GM19023 (cell line): ENCODE measurements at regions not wholly inside any gene's neighbourhood (a gene's known extent, or its start where the extent isn't known, plus 50 kb on each side); places are given as distances from the start of the nearest gene placed in this dataset.
"Not testable (repeated sequence)": the region's sequence is repeated elsewhere in the genome, so short reads cannot be mapped to it uniquely, and the experiment has no call there.

Source experiments
- ATAC-seq: cut with Tn5 transposase; IDR thresholded peaks from one replicate; pipeline ENCODE4 v1.9.1; 2021; ENCODE audit warnings: mild to moderate bottlenecking, moderate library complexity; ENCODE audit not compliant: unreplicated experiment

DNA sequence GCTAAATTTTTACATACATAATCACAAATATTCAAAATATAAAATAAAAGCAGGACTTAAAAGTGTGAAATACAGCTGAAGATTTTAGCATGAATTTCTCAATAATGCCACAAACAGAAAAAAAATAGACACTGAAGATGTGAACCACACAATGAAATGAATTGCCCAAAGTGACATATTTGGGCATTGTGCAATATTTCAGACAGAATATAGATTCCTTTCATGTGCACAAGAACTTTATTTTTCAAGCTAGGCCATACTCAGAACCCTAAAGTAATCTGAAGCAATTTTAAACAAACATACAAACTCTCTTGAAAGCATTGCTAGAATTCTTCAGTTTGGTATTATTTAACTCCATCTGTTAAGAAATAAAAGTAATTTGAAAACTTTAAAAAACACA is 764.1 kb downstream of the STIM2 start:
- ATAC-seq: no peak

DNA sequence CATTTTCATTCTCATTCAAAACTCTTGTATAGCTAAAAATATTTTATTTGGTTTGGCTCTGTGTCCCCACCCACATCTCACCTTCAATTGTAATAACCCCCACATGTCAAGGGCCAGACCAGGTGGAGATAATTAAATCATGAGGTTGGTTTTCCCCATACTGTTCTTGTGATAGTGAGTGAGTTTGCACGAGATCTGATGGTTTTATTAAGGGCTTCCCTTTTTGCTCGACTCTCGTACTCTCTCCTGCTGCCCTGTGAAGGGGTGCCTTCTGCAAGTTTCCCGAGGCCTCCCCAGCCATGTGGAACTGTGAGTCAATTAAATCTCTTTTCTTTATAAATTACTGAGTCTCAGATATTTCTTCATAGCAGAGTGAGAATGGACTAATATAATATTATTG is 768.0 kb downstream of the STIM2 start:
- no peak for ATAC-seq

DNA sequence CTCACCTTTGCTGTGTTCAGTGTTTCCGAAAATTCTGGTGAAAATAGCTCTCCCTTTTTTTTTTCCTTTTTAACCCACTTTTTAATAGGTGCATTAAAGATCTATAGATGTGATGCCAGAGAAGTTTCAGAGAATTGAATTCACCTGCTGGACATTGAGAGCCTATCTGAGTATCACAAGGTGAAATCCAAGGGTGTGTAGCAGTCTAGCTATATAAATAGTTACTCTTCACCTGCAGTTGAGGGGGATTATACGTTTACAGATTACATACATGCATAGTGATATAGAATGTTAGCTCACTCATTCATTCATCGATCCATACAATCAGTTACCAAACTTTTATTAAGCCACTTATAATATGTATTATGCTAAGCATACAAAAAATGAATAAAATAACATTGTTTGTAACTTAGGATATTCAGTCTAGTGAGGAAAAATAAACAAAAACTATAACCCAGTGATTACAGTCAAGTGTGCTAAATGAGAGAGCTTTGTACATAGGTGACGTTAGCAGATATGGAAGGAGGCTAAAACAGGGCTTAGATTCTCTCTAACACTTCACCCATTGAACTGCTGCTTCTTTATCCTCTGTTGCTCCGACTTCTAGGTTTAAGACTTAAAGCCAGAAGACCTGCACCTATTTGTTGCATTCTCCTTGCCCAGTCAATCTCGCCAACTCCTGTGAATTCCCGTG is 769.0 kb downstream of the STIM2 start:
- ATAC-seq: no peak

DNA sequence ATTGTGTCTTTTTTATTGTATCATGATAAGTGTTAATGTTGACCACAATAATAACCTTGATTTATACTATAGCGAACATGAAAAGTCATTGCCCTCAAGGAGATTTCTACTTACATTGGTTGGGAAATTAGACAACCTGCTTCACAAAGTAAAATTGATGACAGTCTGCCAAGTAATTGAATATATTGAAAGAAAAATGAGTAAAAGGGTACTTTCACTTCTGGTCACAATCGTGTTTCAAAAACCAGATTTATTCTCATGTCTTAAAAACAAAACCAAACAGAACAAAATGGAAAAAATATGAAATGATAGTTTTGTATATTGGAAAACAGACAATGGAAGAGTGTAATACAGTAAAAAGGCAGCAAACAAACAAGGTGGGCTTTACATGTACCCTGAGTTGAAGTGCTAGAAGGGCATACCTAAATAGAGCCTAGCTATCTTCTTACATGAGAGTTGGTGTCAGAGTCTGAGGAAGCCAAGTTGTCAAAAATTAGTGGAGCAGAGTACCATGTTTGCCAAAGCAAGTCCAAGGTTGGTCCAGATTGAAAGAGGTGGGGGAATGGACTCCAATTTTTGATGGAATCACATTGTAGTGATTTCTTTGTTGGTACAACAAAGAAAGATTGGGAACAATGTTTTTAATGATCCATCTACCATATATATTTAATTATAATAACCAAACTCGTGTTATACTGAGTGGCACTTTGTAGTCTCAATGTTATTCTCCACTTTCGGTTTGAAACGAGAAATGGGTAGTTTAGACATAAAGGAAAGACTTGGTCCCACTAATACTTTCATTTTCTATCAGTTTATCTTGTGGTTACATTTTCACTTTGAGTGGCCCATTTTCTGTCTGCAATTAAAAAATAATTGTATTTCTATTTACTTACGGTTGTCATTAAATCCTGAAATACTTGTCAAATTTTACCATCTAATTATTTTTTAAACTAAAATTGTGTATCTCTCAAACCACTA is 775.6 kb downstream of the STIM2 start:
- ATAC-seq: peak; percentile 58

DNA sequence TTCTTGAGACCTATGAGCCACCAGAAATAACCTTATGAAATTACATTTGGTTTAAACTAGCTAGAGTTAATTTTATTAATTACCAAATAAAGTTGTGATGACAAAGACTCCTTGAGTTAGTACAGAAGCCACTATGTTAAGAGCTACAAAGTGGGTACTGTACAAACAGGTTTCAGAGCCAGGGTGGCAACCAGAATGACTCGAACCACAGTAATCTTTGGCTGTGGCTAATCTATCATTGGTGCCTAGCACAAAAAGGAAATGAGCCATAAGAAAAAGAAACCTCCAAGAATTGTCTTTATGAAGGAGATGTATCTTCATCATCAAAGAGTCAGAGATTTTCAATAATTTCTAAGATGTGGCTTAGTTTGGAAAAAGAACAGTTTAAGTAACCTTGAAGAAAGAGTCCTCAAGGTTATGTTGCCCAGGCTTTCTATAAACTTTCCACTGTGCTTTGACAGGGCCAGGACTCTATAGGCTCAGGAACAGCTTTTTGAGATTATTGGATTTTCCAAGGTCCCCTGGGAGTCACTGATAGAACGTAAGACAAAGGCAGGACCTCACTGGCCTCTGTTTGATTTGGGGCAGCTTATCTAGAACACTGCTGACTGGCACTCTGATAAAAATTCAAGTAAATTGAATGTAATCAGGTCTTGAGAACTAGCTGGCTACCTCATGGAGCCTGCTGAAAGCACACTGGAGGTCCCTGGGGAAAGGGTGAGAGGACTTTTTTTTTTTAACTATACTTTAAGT is 777.7 kb downstream of the STIM2 start:
- no peak for ATAC-seq

DNA sequence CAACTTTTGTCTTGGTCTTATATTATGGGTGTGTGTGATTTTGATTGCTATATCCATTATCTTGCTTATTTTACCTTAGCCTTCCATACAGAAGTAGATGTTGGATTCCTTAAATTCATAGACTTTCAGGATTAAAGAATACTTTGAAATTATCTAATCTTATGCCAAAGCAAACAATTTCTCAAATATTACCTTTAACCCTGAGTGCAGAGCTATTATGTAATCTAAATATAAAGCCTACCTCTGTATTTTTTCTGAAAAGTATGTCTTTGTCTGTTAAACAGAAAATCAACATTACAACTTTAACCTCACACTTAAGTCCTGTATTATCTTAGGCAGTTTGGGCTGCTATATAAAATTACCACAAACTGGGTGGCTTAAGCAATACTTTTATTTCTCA is 782.5 kb downstream of the STIM2 start:
- no peak for ATAC-seq

DNA sequence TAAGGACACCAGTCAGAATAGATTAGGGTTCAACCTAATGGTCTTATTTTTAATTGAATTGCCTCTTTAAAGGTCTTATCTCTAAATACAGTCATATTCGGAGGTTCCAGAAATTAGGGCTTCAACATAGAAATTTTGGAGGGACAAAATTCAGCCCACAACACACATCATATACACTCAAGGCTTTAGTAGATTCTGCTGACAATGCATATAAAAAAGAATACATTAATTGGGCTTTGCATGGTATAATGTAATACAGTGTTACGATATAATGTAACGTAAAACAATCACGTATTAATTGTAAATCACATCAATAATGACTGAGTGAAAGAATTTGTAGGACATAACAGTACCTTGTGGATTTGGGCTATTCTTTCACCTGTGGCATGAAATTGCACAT is 787.8 kb downstream of the STIM2 start:
- ATAC-seq: no peak

DNA sequence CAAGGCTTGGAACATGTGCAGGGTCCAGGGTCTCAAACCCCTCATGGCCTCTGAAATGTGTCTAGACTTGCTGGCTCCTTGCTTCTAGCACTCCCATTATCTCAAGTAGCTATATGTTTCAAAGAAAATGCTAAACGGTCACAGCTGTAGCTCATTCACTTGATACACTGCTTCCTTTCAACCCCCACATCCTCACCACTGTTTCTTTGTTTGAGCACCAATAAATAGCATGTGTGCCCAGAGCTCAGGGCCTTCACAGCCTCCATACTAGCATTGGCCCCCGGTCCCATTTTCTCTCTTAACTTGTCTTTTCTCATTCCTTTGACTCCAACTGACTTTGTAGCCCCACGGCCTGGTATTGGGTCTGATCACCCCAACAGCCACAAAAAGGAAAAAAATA is 801.8 kb downstream of the STIM2 start:
- no peak for ATAC-seq

DNA sequence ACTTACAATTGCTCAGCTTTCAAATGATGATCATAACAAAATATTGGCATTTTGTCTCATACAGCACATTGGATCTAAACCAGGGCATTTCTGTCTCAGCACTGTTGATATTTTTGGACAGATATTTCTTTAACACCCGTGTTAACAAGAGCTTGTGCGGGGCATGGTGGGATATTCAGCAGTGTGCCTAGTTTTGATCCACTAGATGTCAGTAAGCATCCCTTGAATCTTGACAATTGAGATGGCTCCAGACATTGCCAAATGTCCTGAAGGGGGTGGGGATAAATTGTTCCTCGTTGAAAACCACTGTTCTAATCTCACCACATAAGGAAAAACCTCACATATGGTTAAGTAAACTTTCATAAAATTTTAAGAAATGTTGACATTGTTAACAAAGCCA is 806.3 kb downstream of the STIM2 start:
- no peak for ATAC-seq

DNA sequence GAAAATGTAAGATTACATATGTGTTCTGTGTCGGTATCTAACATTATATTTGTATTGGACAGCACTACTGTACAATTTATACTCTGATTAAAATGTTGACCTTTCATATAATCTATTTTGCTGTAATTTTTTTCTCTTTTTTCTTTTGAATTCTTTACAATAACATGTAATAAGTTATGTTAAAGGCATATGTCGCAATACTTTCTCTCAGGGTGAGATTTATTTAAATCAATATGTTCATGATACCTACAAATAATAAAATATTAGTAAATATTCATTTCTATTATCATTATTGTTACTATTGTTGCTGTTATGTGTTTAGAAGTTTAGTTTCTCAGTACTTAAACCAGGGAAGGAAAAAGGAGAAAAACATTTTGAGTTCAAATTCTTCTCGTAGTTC is 807.4 kb downstream of the STIM2 start:
- ATAC-seq: no peak

DNA sequence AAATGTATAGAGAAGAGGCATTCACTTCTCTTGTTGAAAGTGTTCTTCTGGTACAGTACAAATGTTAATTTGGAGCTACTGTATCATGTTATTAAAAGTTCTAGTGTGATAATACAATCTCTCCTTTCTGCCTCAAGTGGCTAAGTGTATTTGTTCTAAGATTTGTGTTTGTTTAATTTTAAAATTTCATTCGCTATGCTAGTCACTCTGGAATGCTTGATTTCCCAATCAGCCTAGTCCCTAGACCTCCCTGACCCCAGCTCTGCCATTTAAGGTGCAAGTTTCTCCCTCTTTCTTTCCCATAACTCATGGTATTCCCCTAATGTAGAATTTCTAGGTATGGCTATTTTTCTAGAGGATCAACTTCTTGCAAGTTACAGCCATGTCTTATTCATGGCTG is 817.4 kb downstream of the STIM2 start:
- ATAC-seq: no peak

DNA sequence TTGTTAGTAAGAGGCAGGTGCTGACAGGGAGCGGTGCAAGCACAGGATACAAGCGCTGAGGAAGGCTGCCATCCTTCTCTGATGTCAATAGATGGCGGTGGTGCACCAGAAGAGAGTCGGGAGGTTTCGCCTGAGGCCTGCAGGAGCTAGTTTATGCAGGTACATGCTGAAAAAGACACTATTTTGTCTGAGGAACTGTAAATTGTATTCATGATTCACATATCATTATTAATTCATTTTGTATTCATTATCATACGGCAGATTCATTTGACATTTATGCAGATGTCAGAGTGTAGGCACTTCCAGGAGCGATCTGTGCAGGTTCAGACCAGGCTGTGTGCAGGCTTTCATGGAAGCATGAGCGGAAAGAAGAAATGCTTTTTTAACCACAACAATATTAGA is 824.0 kb downstream of the STIM2 start:
- peak; percentile 97 for ATAC-seq

DNA sequence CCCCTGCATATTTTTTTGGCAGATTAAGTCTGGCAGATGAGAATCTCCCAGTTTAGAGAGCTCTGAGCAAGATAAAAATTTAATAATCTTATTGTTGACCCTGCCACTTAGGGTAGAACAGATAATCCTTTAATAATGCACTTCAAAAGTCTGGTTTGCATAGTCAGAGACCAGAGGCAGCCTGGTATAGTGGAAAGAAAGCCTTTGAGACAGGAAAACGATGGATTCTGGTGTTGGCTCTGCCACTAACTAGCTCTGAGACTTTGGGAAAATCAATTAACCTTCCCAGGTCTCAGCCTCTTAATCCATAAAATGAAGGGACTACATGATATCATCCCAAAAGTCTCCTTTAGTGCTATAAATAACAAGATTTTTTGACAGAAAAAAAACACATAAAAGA is 824.5 kb downstream of the STIM2 start:
- no peak for ATAC-seq

DNA sequence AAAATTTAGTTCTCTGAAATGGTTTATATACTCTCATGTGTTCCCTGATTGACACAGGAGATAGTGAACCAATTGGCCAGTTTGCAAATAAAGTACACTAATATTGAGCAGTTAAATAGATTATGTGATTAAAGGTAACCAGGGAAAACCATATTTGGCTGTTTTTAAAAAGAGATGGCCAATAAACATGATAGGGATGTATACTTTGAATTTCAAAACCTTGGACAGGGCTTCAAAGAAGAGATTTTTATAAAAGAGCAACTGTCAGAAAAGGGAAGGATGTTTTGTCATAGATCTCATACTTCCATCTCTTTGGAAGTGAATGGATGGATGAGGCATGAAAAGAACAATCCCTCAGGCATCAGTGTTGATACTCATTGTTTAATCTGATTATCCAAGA is 825.3 kb downstream of the STIM2 start:
- ATAC-seq: no peak

DNA sequence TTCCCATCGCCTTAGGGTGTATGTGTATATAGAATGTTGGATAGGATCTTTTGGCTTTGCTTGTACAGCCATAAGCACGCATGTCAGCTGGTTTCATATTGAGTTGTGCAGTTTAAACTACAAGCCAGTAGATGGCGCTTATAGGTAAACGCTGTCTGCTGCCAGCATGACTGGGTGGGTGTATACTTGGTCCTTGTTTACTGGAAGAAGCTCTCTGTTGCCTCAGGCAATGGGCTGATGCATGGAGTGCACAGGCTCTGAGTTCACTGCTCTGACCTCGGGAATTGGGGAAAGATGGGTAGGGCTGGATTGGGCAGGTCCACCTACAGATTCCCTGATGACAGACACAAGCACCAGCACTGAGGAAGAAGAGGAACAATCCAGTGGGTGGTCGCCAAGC is 831.5 kb downstream of the STIM2 start:
- ATAC-seq: peak; percentile 98

DNA sequence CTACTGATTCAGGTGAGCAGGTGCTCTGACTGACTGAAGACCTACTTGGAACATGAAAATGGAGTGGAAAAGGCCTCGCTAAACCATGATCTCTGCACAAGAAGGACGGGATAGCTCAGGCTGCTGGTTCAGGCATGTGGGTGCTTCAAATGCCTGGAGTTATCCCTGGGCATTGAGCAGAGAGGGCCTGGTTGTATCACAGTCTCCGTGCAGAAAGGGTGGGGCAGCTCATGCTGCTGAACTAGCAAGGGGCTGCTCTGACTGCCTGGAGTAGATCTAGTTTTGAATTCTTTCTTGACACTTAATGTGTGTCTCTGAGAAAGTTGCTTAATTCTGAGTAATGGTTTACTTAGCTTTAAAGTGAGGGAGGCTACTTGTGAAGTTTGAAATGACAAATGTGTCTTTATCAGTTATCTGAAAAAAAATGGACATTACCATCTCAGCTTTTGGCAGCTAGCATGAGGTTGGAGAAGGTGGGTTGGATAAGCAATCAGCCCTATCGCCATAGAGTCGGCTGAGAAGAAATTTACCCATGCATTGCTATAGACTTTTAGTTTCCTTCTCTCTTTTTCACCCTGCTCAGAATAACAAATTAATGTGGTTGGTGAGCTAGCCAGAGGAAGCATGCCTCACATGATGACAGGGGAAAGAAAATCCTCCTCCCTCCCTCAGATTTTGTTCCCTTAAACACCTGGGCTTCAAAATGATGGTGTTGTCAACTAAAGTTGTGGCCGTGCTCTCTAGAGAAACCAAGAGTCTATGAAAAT is 832.4 kb downstream of the STIM2 start:
- ATAC-seq: no peak

DNA sequence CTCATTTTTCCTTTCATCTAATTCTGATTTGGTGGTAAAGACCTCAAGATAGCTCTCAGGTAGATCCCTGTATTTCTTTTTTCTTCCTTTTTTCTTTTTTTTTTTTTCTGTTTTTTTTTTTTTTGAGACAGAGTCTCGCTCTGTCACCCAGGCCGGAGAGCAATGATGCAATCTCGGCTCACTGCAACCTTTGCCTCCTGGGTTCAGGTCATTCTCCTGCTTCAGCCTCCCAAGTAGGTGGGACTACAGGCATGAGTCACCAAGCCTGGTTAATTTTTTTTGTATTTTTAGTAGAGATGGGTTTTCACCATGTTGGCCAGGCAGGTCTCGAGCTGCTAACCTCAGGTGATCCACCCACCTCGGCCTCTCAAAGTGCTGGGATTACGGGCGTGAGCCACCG is 835.6 kb downstream of the STIM2 start:
- ATAC-seq: not testable (repeated sequence)

DNA sequence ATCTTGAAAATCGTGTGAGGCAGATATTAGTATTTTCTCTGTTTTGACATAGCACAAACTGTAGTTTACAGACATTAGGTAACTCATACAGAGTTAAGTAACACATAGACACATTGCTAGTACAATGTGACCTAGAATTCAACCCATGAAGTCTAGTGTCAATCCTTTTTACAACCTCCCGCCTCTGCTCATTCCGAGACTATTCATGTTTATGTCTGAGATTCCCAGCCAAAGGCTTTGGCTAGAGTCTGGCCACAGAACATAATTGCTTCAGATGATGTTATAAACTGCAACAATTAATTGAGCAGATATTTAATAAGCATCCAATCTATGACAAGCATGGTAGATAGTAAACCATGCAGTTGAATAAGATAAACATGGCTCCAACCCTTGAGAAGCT is 841.0 kb downstream of the STIM2 start:
- no peak for ATAC-seq

DNA sequence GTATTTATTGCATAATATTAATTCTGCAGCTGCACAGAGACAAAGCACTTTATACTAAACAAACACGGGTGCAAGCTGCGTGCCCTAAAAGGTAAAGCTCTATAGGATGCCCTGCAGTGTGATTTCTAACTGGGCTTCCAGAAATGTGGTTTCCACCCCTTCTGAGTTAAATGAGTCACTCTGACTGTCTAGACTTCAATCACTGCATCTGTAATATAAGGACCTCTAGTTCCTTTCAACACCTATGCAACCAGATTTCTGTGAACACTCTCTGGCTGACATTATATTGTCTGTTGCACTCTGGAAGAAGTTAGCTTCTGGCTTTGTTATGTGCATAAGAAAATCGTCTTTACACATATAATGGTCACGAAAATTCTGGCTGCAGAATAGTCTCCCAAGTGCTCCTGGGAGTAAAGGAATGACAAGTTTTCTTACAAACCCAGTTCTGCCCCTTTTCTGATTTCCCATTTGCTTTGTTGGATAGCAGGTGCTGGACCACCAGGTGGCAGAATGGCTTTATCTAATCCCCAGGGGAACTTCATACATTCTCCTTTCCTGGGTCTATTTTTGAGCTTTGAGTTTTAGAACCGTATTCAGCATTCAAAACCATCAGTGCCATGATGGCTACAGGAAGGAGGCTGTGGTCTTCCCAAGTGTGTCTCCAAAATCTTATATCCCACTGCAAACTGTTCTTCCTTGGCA is 842.2 kb downstream of the STIM2 start:
- ATAC-seq: no peak

DNA sequence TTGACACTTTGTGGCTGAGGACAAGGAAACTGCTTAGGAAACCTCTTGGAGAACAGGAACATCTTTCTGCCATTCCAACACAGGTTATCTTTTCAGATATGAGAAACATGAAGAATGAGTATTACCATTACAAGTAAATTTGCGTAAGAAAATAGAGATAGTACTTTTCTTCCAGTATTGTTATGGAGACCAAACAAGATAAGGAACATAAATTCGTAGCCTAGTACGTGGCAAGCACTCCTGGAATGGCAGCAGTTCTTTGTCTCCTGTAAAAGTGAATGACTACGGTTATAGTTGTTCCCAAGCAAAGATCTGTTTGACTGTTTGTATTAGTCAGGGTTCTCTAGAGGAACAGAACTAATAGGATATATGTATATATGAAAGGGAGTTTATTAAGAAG is 843.1 kb downstream of the STIM2 start:
- ATAC-seq: no peak
